HepG2 (cell line): ENCODE measurements at regions not wholly inside any gene's neighbourhood (a gene's known extent, or its start where the extent isn't known, plus 50 kb on each side); places are given as distances from the start of the nearest gene placed in this dataset.

ENCODE experiments used
- ATAC-seq: fragments of 200-7000 bp; cut with Tn5 transposase; 3 replicates; pipeline ENCODE4 v1.9.1; 2020; ENCODE audit warnings: mild to moderate bottlenecking, moderate library complexity
- BruUV-seq: library from RNA; stranded (reverse); fragments of 400-500 nt; replicated peaks from 2 replicates; lab custom pipeline; 2021; lab: Mats Ljungman, UMichigan
- CTCF ChIA-PET: fragments of 300-600 bp; formaldehyde crosslinking; extraction: SDS; loops from one replicate; lab custom pipeline; 2021; ENCODE audit warnings: low total read pairs, inconsistent platforms, low intra/inter-chr PET ratio; lab: Yijun Ruan, JAX
- POLR2A ChIA-PET: fragments of 350-600 bp; sonication (Branson Sonifier 250); formaldehyde crosslinking; loops from one replicate; lab custom pipeline; 2020; ENCODE audit warnings: antibody characterized with exemption, inconsistent platforms; lab: Yijun Ruan, JAX
- DNase-seq: peaks from one replicate; pipeline ENCODE4 v3.0.0-alpha.2; 2015; ENCODE audit warnings: low spot score
- FAIRE-seq: peaks from 3 replicates; lab custom pipeline; 2011; peaks lifted over from hg19 to GRCh38; lab: Jason Lieb, UNC
- H2AFZ ChIP-seq: one replicate; pipeline ENCODE4 v1.6.1; 2011; ENCODE audit warnings: low read length, inconsistent platforms
- H3K27ac ChIP-seq: fragments of 300-600 bp; 3 replicates; pipeline ENCODE4 v1.8.0; 2011; ENCODE audit warnings: mixed run types, mild to moderate bottlenecking, mixed read lengths, low read length, inconsistent platforms; ENCODE audit not compliant: insufficient read depth; ENCODE audit errors: extremely low read length
- H3K27me3 ChIP-seq, 2 experiments: fragments of 200-600 bp in 1 of 2; 2 replicates in 1 of 2; 3 replicates in 1 of 2; pipeline versions ENCODE4 v1.6.0 to v1.8.0; 2011; ENCODE audit warnings: low read length in 2 of 2, mild to moderate bottlenecking in 2 of 2, moderate library complexity in 2 of 2, inconsistent platforms in 1 of 2; ENCODE audit not compliant: insufficient read depth in 2 of 2, control insufficient read depth in 1 of 2
- H3K36me3 ChIP-seq, 2 experiments: fragments of 200-600 bp in 1 of 2; replicated peaks in 1 of 2; 2 replicates in 1 of 2; 3 replicates in 1 of 2; pipeline versions ENCODE4 v1.5.1 to v1.8.0; 2011; ENCODE audit warnings: low read length in 2 of 2, inconsistent platforms in 1 of 2; ENCODE audit not compliant: insufficient read depth in 2 of 2, control insufficient read depth in 1 of 2
- H3K4me1 ChIP-seq: 2 replicates; pipeline ENCODE4 v1.5.1; 2012; ENCODE audit warnings: low read length, inconsistent platforms; ENCODE audit not compliant: insufficient read depth
- H3K4me2 ChIP-seq: 2 replicates; pipeline ENCODE4 v1.6.0; 2011; ENCODE audit warnings: low read depth, low read length, inconsistent platforms
- H3K4me3 ChIP-seq, 3 experiments: fragments of 200-600 bp in 1 of 3; sonication (generic), shearing (Covaris generic) in 1 of 3; replicated peaks in 1 of 3; 2 replicates each; pipeline ENCODE4 v1.5.1; 2011 to 2016; ENCODE audit warnings: low read length in 3 of 3, inconsistent platforms in 2 of 3, low read depth in 2 of 3, mild to moderate bottlenecking in 2 of 3, control low read depth in 1 of 3, mixed read lengths in 1 of 3; ENCODE audit not compliant: insufficient read depth in 1 of 3
- H3K79me2 ChIP-seq: one replicate; pipeline ENCODE4 v1.6.1; 2011; ENCODE audit warnings: low read length, inconsistent platforms; ENCODE audit not compliant: insufficient read depth
- H3K9ac ChIP-seq: 2 replicates; pipeline ENCODE4 v1.6.0; 2011; ENCODE audit warnings: mild to moderate bottlenecking, low read depth, low read length, inconsistent platforms; ENCODE audit not compliant: insufficient read depth
- H3K9me3 ChIP-seq: 2 replicates; pipeline ENCODE4 v1.5.1; 2012; ENCODE audit warnings: mild to moderate bottlenecking, low read length
- H4K20me1 ChIP-seq: 2 replicates; pipeline ENCODE4 v1.6.0; 2011; ENCODE audit warnings: inconsistent platforms, mild to moderate bottlenecking, low read length, moderate library complexity; ENCODE audit not compliant: insufficient read depth
- HNF4A ChIP-seq: sonication (generic); formaldehyde crosslinking; IDR thresholded peaks from 2 replicates; pipeline ENCODE4 v1.4.0; 2020; ENCODE audit warnings: missing genetic modification reagents
- KLF15 ChIP-seq: sonication (generic); formaldehyde crosslinking; IDR thresholded peaks from 2 replicates; pipeline ENCODE4 v1.8.1; 2023; ENCODE audit warnings: borderline replicate concordance, mild to moderate bottlenecking, inconsistent platforms, missing genetic modification reagents, mixed read lengths
- NAIF1 ChIP-seq: sonication (generic); formaldehyde crosslinking; IDR thresholded peaks from 2 replicates; pipeline ENCODE4 v1.5.0; 2020; ENCODE audit warnings: mild to moderate bottlenecking, missing genetic modification reagents, borderline replicate concordance
- RFX1 ChIP-seq: fragments of 450-650 bp; IDR thresholded peaks from 2 replicates; pipeline ENCODE4 v1.6.1; 2017
- RXRB ChIP-seq: IDR thresholded peaks from 2 replicates; pipeline ENCODE4 v1.6.1; 2016; ENCODE audit warnings: borderline replicate concordance, missing genetic modification reagents, missing compliant biosample characterization
- STAG1 ChIP-seq: sonication (generic); formaldehyde crosslinking; IDR thresholded peaks from 2 replicates; pipeline ENCODE4 v1.4.0; 2020; ENCODE audit warnings: missing genetic modification reagents
- ZNF331 ChIP-seq: sonication (generic); formaldehyde crosslinking; IDR thresholded peaks from 2 replicates; pipeline ENCODE4 v1.4.0; 2020; ENCODE audit warnings: missing genetic modification reagents
- ZNF510 ChIP-seq: sonication (generic); formaldehyde crosslinking; IDR thresholded peaks from 2 replicates; pipeline ENCODE4 v1.4.0; 2020; ENCODE audit warnings: low read depth, mild to moderate bottlenecking, missing genetic modification reagents
- ZNF678 ChIP-seq: sonication (generic); formaldehyde crosslinking; IDR thresholded peaks from 2 replicates; pipeline ENCODE4 v1.4.0; 2020; ENCODE audit warnings: mild to moderate bottlenecking, missing genetic modification reagents
- ZNF775 ChIP-seq: sonication (generic); formaldehyde crosslinking; IDR thresholded peaks from 2 replicates; pipeline ENCODE4 v1.4.0; 2020; ENCODE audit warnings: missing genetic modification reagents, mild to moderate bottlenecking, moderate library complexity, borderline replicate concordance
- ZNF782 ChIP-seq: sonication (generic); formaldehyde crosslinking; IDR thresholded peaks from 2 replicates; pipeline ENCODE4 v1.4.0; 2020; ENCODE audit warnings: missing genetic modification reagents, mild to moderate bottlenecking, borderline replicate concordance
- ZNF841 ChIP-seq: sonication (generic); formaldehyde crosslinking; IDR thresholded peaks from 2 replicates; pipeline ENCODE4 v1.8.1; 2023; ENCODE audit warnings: missing genetic modification reagents, borderline replicate concordance
- WGBS: methylation state at CpG from one replicate; pipeline ENCODE4 v1.1.6; 2017; ENCODE audit warnings: low lambda C conversion rate; 5-methylcytosine and 5-hydroxymethylcytosine counted together
- in situ Hi-C: cut with HindIII; loops from 2 replicates; pipeline ENCODE4 v1.10.0; 2017; ENCODE audit warnings: low pct_unique_long_range_greater_than_20kb; ENCODE audit not compliant: extremely low pct_ligation_motif_present
- intact Hi-C: fragments of 100-400 bp; cut with micrococcal nuclease; formaldehyde crosslinking; loops from one replicate; pipeline ENCODE4 v1.10.0; 2022; ENCODE audit not compliant: unreplicated experiment
- TF ChIP-seq, protein P1 (sequence below): sonication (generic); formaldehyde crosslinking; IDR thresholded peaks from 2 replicates; pipeline ENCODE4 v1.5.0; 2020; ENCODE audit warnings: mild to moderate bottlenecking, missing genetic modification reagents, moderate library complexity
- TF ChIP-seq, protein P2 (sequence below): fragments of 450-650 bp; IDR thresholded peaks from 2 replicates; pipeline ENCODE4 v1.6.1; 2016
- TF ChIP-seq, protein P3 (sequence below), 2 experiments: fragments of 450-650 bp in 1 of 2; sonication (generic) in 1 of 2; formaldehyde crosslinking; IDR thresholded peaks; 2 replicates each; pipeline versions ENCODE4 v1.5.0 to v1.8.0; 2020 to 2022; ENCODE audit warnings: mild to moderate bottlenecking in 1 of 2, missing genetic modification reagents in 1 of 2
- TF ChIP-seq, protein P4 (sequence below): sonication (generic); formaldehyde crosslinking; IDR thresholded peaks from 2 replicates; pipeline ENCODE4 v1.5.1; 2020; ENCODE audit warnings: mild to moderate bottlenecking, missing genetic modification reagents, moderate library complexity

DNA sequence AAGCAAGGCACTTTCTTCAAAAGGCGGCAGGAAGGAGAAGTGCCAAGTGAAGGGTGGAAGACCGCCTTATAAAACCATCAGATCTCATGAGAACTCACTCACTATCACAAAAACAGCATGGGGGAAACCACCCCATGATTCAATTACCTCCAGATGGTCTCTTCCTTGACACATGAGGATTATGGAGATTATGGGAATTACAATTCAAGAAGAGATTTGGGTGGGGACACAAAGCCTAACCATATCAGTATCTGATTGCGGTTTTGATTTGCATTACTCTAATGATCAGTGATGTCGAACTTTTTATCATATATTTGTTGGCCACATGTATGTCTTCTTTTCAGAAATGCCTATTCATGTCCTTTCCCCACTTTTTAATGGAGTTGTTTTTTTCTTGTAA is 549.3 kb upstream of the IL12A start:
- Histone ChIP-seq H3K9ac (no peak overlapping the region), H3K79me2 (no peaks in the 10 kb centered on the region), H3K4me3 (no peak overlapping the region), H3K27me3 (no peaks in the 10 kb centered on the region), H3K4me2 (no peak overlapping the region), H3K27ac (no peak overlapping the region), H4K20me1 (no peaks in the 10 kb centered on the region), H2AFZ (no peak overlapping the region), H3K9me3 (no peaks in the 10 kb centered on the region), H3K4me1 (no peaks in the 10 kb centered on the region), H3K36me3 (no peaks in the 10 kb centered on the region)
- in situ Hi-C loops (no loop called here), intact Hi-C loops (no loop called here)
- no peak for ATAC-seq
- ChIA-PET POLR2A (no interaction called here), CTCF (no interaction called here)
- no peak for DNase-seq
- FAIRE-seq = no peak
- 21% methylated on average over 4 of the region's 4 CpGs for whole genome bisulfite sequencing
- BruUV-seq = no TSS peak
- TF ChIP-seq ZNF775 (CRISPR knock-in tag) (no peak), ZNF782 (no peak), ZNF841 (no peak), ZNF678 (CRISPR knock-in tag) (no peak), HNF4A (CRISPR knock-in tag) (no peak), STAG1 (CRISPR knock-in tag) (no peak), ZNF510 (CRISPR knock-in tag) (no peak), KLF15 (CRISPR knock-in tag) (no peak), ZNF331 (CRISPR knock-in tag) (no peak), RXRB (no peak), RFX1 (no peak), NAIF1 (CRISPR knock-in tag) (no peak)
- TF ChIP-seq, protein P1, sequence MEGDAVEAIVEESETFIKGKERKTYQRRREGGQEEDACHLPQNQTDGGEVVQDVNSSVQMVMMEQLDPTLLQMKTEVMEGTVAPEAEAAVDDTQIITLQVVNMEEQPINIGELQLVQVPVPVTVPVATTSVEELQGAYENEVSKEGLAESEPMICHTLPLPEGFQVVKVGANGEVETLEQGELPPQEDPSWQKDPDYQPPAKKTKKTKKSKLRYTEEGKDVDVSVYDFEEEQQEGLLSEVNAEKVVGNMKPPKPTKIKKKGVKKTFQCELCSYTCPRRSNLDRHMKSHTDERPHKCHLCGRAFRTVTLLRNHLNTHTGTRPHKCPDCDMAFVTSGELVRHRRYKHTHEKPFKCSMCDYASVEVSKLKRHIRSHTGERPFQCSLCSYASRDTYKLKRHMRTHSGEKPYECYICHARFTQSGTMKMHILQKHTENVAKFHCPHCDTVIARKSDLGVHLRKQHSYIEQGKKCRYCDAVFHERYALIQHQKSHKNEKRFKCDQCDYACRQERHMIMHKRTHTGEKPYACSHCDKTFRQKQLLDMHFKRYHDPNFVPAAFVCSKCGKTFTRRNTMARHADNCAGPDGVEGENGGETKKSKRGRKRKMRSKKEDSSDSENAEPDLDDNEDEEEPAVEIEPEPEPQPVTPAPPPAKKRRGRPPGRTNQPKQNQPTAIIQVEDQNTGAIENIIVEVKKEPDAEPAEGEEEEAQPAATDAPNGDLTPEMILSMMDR = no peak
- TF ChIP-seq, protein P2, sequence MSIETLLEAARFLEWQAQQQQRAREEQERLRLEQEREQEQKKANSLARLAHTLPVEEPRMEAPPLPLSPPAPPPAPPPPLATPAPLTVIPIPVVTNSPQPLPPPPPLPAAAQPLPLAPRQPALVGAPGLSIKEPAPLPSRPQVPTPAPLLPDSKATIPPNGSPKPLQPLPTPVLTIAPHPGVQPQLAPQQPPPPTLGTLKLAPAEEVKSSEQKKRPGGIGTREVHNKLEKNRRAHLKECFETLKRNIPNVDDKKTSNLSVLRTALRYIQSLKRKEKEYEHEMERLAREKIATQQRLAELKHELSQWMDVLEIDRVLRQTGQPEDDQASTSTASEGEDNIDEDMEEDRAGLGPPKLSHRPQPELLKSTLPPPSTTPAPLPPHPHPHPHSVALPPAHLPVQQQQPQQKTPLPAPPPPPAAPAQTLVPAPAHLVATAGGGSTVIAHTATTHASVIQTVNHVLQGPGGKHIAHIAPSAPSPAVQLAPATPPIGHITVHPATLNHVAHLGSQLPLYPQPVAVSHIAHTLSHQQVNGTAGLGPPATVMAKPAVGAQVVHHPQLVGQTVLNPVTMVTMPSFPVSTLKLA = no peak
- TF ChIP-seq, protein P3, sequence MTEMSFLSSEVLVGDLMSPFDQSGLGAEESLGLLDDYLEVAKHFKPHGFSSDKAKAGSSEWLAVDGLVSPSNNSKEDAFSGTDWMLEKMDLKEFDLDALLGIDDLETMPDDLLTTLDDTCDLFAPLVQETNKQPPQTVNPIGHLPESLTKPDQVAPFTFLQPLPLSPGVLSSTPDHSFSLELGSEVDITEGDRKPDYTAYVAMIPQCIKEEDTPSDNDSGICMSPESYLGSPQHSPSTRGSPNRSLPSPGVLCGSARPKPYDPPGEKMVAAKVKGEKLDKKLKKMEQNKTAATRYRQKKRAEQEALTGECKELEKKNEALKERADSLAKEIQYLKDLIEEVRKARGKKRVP (CRISPR knock-in tag; IDR thresholded peaks at IDR 0.05) = no peak
- TF ChIP-seq, protein P4, sequence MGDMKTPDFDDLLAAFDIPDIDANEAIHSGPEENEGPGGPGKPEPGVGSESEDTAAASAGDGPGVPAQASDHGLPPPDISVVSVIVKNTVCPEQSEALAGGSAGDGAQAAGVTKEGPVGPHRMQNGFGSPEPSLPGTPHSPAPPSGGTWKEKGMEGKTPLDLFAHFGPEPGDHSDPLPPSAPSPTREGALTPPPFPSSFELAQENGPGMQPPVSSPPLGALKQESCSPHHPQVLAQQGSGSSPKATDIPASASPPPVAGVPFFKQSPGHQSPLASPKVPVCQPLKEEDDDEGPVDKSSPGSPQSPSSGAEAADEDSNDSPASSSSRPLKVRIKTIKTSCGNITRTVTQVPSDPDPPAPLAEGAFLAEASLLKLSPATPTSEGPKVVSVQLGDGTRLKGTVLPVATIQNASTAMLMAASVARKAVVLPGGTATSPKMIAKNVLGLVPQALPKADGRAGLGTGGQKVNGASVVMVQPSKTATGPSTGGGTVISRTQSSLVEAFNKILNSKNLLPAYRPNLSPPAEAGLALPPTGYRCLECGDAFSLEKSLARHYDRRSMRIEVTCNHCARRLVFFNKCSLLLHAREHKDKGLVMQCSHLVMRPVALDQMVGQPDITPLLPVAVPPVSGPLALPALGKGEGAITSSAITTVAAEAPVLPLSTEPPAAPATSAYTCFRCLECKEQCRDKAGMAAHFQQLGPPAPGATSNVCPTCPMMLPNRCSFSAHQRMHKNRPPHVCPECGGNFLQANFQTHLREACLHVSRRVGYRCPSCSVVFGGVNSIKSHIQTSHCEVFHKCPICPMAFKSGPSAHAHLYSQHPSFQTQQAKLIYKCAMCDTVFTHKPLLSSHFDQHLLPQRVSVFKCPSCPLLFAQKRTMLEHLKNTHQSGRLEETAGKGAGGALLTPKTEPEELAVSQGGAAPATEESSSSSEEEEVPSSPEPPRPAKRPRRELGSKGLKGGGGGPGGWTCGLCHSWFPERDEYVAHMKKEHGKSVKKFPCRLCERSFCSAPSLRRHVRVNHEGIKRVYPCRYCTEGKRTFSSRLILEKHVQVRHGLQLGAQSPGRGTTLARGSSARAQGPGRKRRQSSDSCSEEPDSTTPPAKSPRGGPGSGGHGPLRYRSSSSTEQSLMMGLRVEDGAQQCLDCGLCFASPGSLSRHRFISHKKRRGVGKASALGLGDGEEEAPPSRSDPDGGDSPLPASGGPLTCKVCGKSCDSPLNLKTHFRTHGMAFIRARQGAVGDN (CRISPR knock-in tag) = no peak
